H1 (cell line): ENCODE measurements at regions not wholly inside any gene's neighbourhood (a gene's known extent, or its start where the extent isn't known, plus 50 kb on each side); places are given as distances from the start of the nearest gene placed in this dataset.

Source experiments
- CTCF ChIA-PET: fragments of 300-600 bp; sonication (Branson Sonifier 250); formaldehyde crosslinking; loops from one replicate; lab custom pipeline; 2021; ENCODE audit not compliant: partially characterized antibody; lab: Charles Lee
- POLR2A ChIA-PET: fragments of 300-600 bp; sonication (Branson Sonifier 250); formaldehyde crosslinking; loops from one replicate; lab custom pipeline; 2021; ENCODE audit warnings: inconsistent platforms; ENCODE audit not compliant: partially characterized antibody; lab: Charles Lee
- DNase-seq, 2 experiments: peaks; one replicate each; pipeline versions ENCODE4 v3.0.0 to v3.0.0-alpha.2; 2010 to 2022; ENCODE audit warnings: low spot score in 2 of 2, low read depth in 1 of 2, mixed read lengths in 1 of 2
- FAIRE-seq: peaks from 2 replicates; lab custom pipeline; 2011; peaks lifted over from hg19 to GRCh38; lab: Jason Lieb, UNC
- H2AFZ ChIP-seq: 2 replicates; pipeline ENCODE4 v1.8.1; 2012; ENCODE audit warnings: low read length, inconsistent platforms
- H2AK5ac ChIP-seq: 2 replicates; pipeline ENCODE4 v1.6.1; 2013; ENCODE audit warnings: low read depth, low read length
- H2BK120ac ChIP-seq: replicated peaks from 2 replicates; pipeline ENCODE3; 2013; ENCODE audit warnings: low read depth, low read length, inconsistent platforms
- H2BK12ac ChIP-seq: 2 replicates; pipeline ENCODE4 v1.6.1; 2013; ENCODE audit warnings: low read depth, low read length
- H2BK15ac ChIP-seq: 2 replicates; pipeline ENCODE4 v1.6.1; 2013; ENCODE audit warnings: low read length
- H2BK20ac ChIP-seq: 2 replicates; pipeline ENCODE4 v1.6.1; 2013; ENCODE audit warnings: low read length
- H2BK5ac ChIP-seq: 2 replicates; pipeline ENCODE4 v1.6.1; 2013; ENCODE audit warnings: low read depth, low read length
- H3K14ac ChIP-seq: 2 replicates; pipeline ENCODE4 v1.6.1; 2013; ENCODE audit warnings: inconsistent platforms; ENCODE audit not compliant: insufficient read length
- H3K18ac ChIP-seq: 2 replicates; pipeline ENCODE4 v1.6.1; 2013; ENCODE audit warnings: low read length; ENCODE audit errors: extremely low read depth
- H3K23ac ChIP-seq: 2 replicates; pipeline ENCODE4 v1.6.1; 2013; ENCODE audit warnings: inconsistent platforms; ENCODE audit not compliant: insufficient read length
- H3K23me2 ChIP-seq: 2 replicates; pipeline ENCODE4 v1.6.1; 2013; ENCODE audit warnings: low read depth, low read length
- H3K27ac ChIP-seq: 2 replicates; pipeline ENCODE4 v1.6.1; 2011; ENCODE audit warnings: low read depth, low read length, inconsistent platforms
- H3K27me3 ChIP-seq, 4 experiments: replicated peaks in 1 of 4; 1 replicate in 1 of 4; 2 replicates in 3 of 4; pipeline versions ENCODE4 v1.6.1 to v1.8.1; 2011 to 2013; ENCODE audit warnings: low read length in 3 of 4, mild to moderate bottlenecking in 3 of 4, inconsistent platforms in 2 of 4, mixed read lengths in 2 of 4, moderate library complexity in 1 of 4; ENCODE audit not compliant: control insufficient read depth in 3 of 4, insufficient read depth in 3 of 4; ENCODE audit errors: extremely low read depth in 1 of 4
- H3K36me3 ChIP-seq, 4 experiments: 2 replicates each; pipeline versions ENCODE4 v1.6.1 to v1.8.1; 2011 to 2013; ENCODE audit warnings: mild to moderate bottlenecking in 4 of 4, low read length in 3 of 4, moderate library complexity in 2 of 4, control low read depth in 1 of 4, inconsistent platforms in 1 of 4; ENCODE audit not compliant: insufficient read depth in 4 of 4, control insufficient read depth in 2 of 4
- H3K4ac ChIP-seq: replicated peaks from 2 replicates; pipeline ENCODE3; 2013; ENCODE audit warnings: low read length, low read depth, mixed read lengths, inconsistent platforms; ENCODE audit not compliant: insufficient read length
- H3K4me1 ChIP-seq, 4 experiments: replicated peaks in 1 of 4; 1 replicate in 1 of 4; 2 replicates in 3 of 4; pipeline versions ENCODE4 v1.6.1 to v1.8.1; 2011 to 2013; ENCODE audit warnings: low read length in 3 of 4, inconsistent platforms in 2 of 4, mixed read lengths in 1 of 4; ENCODE audit not compliant: insufficient read depth in 4 of 4, control insufficient read depth in 3 of 4
- H3K4me2 ChIP-seq, 2 experiments: 2 replicates each; pipeline versions ENCODE4 v1.6.1 to v1.8.1; 2011 to 2013; ENCODE audit warnings: low read depth in 2 of 2, low read length in 2 of 2, control low read depth in 1 of 2, inconsistent platforms in 1 of 2, mild to moderate bottlenecking in 1 of 2; ENCODE audit not compliant: insufficient read depth in 1 of 2
- H3K4me3 ChIP-seq, 4 experiments: fragments of 200-600, 300-600 bp in 1 of 4; sonication (generic), shearing (Covaris generic), sonication (Bioruptor Twin) in 1 of 4; 2 replicates each; pipeline versions ENCODE4 v1.5.1 to v1.8.1; 2011 to 2016; ENCODE audit warnings: low read length in 4 of 4, low read depth in 3 of 4, control low read depth in 2 of 4, inconsistent platforms in 2 of 4, mild to moderate bottlenecking in 2 of 4, mixed read lengths in 1 of 4, moderate library complexity in 1 of 4; ENCODE audit not compliant: insufficient read depth in 2 of 4; ENCODE audit errors: extremely low read depth in 1 of 4
- H3K56ac ChIP-seq: replicated peaks from 2 replicates; pipeline ENCODE3; 2013; ENCODE audit warnings: low read depth, mild to moderate bottlenecking, mixed read lengths, low read length, inconsistent platforms; ENCODE audit not compliant: insufficient read length
- H3K79me1 ChIP-seq: 2 replicates; pipeline ENCODE4 v1.6.1; 2013; ENCODE audit warnings: low read depth, low read length, control low read depth
- H3K79me2 ChIP-seq, 2 experiments: 2 replicates each; pipeline versions ENCODE4 v1.6.1 to v1.8.1; 2012 to 2013; ENCODE audit warnings: low read length in 2 of 2, mild to moderate bottlenecking in 2 of 2, inconsistent platforms in 1 of 2; ENCODE audit not compliant: insufficient read depth in 2 of 2, control insufficient read depth in 1 of 2
- H3K9ac ChIP-seq, 4 experiments: replicated peaks in 1 of 4; 1 replicate in 1 of 4; 2 replicates in 3 of 4; pipeline versions ENCODE4 v1.6.1 to v1.8.1; 2011 to 2013; ENCODE audit warnings: low read depth in 3 of 4, low read length in 3 of 4, control low read depth in 2 of 4, mild to moderate bottlenecking in 2 of 4, moderate library complexity in 2 of 4, inconsistent platforms in 1 of 4; ENCODE audit errors: extremely low read depth in 1 of 4
- H3K9me3 ChIP-seq, 2 experiments: 2 replicates each; pipeline versions ENCODE4 v1.6.1 to v1.8.1; 2012 to 2013; ENCODE audit warnings: mild to moderate bottlenecking in 2 of 2, moderate library complexity in 2 of 2, control low read depth in 1 of 2, inconsistent platforms in 1 of 2, low read depth in 1 of 2, low read length in 1 of 2, mixed read lengths in 1 of 2; ENCODE audit not compliant: insufficient read depth in 2 of 2
- H4K20me1 ChIP-seq, 2 experiments: replicated peaks in 1 of 2; 2 replicates each; pipeline versions ENCODE3 to v1.8.1; 2011 to 2013; ENCODE audit warnings: inconsistent platforms in 2 of 2, low read length in 2 of 2, mild to moderate bottlenecking in 1 of 2; ENCODE audit not compliant: insufficient read depth in 2 of 2, control insufficient read depth in 1 of 2
- H4K5ac ChIP-seq: 2 replicates; pipeline ENCODE4 v1.6.1; 2013; ENCODE audit warnings: low read length, low read depth, mixed read lengths, inconsistent platforms; ENCODE audit not compliant: insufficient read length
- H4K8ac ChIP-seq: 2 replicates; pipeline ENCODE4 v1.8.0; 2013; ENCODE audit warnings: mild to moderate bottlenecking, moderate library complexity, low read length, inconsistent platforms; ENCODE audit not compliant: insufficient read depth; ENCODE audit errors: extremely low read depth
- H4K91ac ChIP-seq: replicated peaks from 2 replicates; pipeline ENCODE3; 2013; ENCODE audit warnings: low read length, mixed read lengths, inconsistent platforms; ENCODE audit not compliant: insufficient read length
- CBX5 ChIP-seq: fragments of 300-800, 300-1000 bp; sonication (generic); IDR thresholded peaks from 2 replicates; pipeline ENCODE4 v1.7.1; 2016; ENCODE audit warnings: antibody characterized with exemption, low read length, low read depth
- CHD2 ChIP-seq: IDR thresholded peaks from 2 replicates; pipeline ENCODE4 v1.6.1; 2012; ENCODE audit warnings: low read length, improper control_type of control experiment
- CTBP2 ChIP-seq: IDR thresholded peaks from 2 replicates; pipeline ENCODE4 v1.7.0; 2011; ENCODE audit warnings: borderline replicate concordance, mild to moderate bottlenecking, moderate library complexity, mixed read lengths, low read length; ENCODE audit not compliant: insufficient read depth, insufficient read length
- EP300 ChIP-seq, 2 experiments: IDR thresholded peaks; 1 replicate in 1 of 2; 2 replicates in 1 of 2; pipeline ENCODE4 v1.6.1; 2011 to 2012; ENCODE audit warnings: low read depth in 2 of 2, low read length in 2 of 2, mild to moderate bottlenecking in 2 of 2, borderline replicate concordance in 1 of 2, inconsistent platforms in 1 of 2, moderate library complexity in 1 of 2
- HDAC6 ChIP-seq: IDR thresholded peaks from one replicate; pipeline ENCODE4 v1.7.1; 2012; ENCODE audit warnings: low read depth, mild to moderate bottlenecking, inconsistent platforms, low read length, moderate library complexity
- JUN ChIP-seq: IDR thresholded peaks from 2 replicates; pipeline ENCODE4 v1.6.1; 2011; ENCODE audit warnings: low read depth, mild to moderate bottlenecking, improper control_type of control experiment, low read length
- MAFK ChIP-seq: IDR thresholded peaks from 2 replicates; pipeline ENCODE4 v1.6.1; 2012; ENCODE audit warnings: low read depth, mild to moderate bottlenecking, improper control_type of control experiment, low read length
- NRF1 ChIP-seq: IDR thresholded peaks from 2 replicates; pipeline ENCODE4 v1.6.1; 2011; ENCODE audit warnings: mild to moderate bottlenecking, low read depth, low read length, improper control_type of control experiment
- SIN3A ChIP-seq, 2 experiments: IDR thresholded peaks in 1 of 2; conservative IDR thresholded peaks in 1 of 2; 2 replicates each; pipeline ENCODE4 v1.6.1; 2011 to 2012; ENCODE audit warnings: low read length in 2 of 2, improper control_type of control experiment in 1 of 2, low read depth in 1 of 2, mild to moderate bottlenecking in 1 of 2
- SP2 ChIP-seq: IDR thresholded peaks from 2 replicates; pipeline ENCODE4 v1.6.1; 2012; ENCODE audit warnings: mild to moderate bottlenecking, low read length, inconsistent platforms
- TAF7 ChIP-seq: optimal IDR thresholded peaks from 2 replicates; pipeline ENCODE3; 2011; ENCODE audit warnings: low read depth, mild to moderate bottlenecking, inconsistent platforms, low read length, moderate library complexity, borderline replicate concordance
- TEAD4 ChIP-seq: IDR thresholded peaks from 2 replicates; pipeline ENCODE4 v1.6.1; 2012; ENCODE audit warnings: low read depth, low read length, inconsistent platforms, mixed read lengths
- WGBS, 2 experiments: shearing (Covaris generic) in 1 of 2; methylation state at CpG; one replicate each; pipeline versions ENCODE4 v1.1.6 to v1.1.7; 2013 to 2015; ENCODE audit warnings: low lambda C conversion rate in 2 of 2, mixed read lengths in 2 of 2, inconsistent platforms in 1 of 2, low coverage in 1 of 2, missing lambda C conversion rate in 1 of 2; ENCODE audit not compliant: insufficient replicate concordance in 2 of 2, insufficient coverage in 1 of 2, insufficient read length in 1 of 2; ENCODE audit errors: extremely low coverage in 1 of 2, missing lambda C conversion rate in 1 of 2; 5-methylcytosine and 5-hydroxymethylcytosine counted together

- Histone ChIP-seq H3K4me1 (no peaks in the 10 kb centered on the region), H4K8ac (no peak overlapping the region), H3K18ac (no peak overlapping the region), H4K20me1 (no peaks in the 10 kb centered on the region), H3K79me1 (no peaks in the 10 kb centered on the region), H3K27me3 (no peaks in the 10 kb centered on the region), H3K23ac (no peak overlapping the region), H3K4me3 (no peak overlapping the region), H2BK120ac (no peak overlapping the region), H4K5ac (no peak overlapping the region), H3K9ac (no peak overlapping the region), H3K23me2 (no peaks in the 10 kb centered on the region), H3K9me3 (peaks cover 0 to 3% of the 10 kb centered on the region in 2 experiments; a peak in 1 of 4 replicates), H3K27ac (no peak overlapping the region), H2BK5ac (no peak overlapping the region), H4K91ac (no peak overlapping the region), H3K36me3 (no peaks in the 10 kb centered on the region), H3K79me2 (no peaks in the 10 kb centered on the region), H2BK20ac (no peak overlapping the region), H3K56ac (no peak overlapping the region), H2BK15ac (no peak overlapping the region), H3K4me2 (no peak overlapping the region), H2AK5ac (no peak overlapping the region), H3K14ac (no peak overlapping the region), H2AFZ (no peak overlapping the region), H3K4ac (no peak overlapping the region), H2BK12ac (no peak overlapping the region)
- TF ChIP-seq JUN (no peak), CHD2 (no peak), MAFK (no peak), TAF7 (no peak), EP300 (IDR thresholded peaks at IDR 0.05; ENCODE audit: borderline replicate concordance in 1 of 2, low read depth in 2 of 2, low read length in 2 of 2) (no peak), CBX5 (no peak), TEAD4 (no peak), SIN3A (conservative IDR thresholded peaks at IDR 0.05 in 1 of 2, IDR thresholded peaks at IDR 0.05 in 1 of 2; ENCODE audit: low read depth in 1 of 2, low read length in 2 of 2) (no peak), CTBP2 (no peak), SP2 (no peak), HDAC6 (no peak), NRF1 (no peak)
- FAIRE-seq = no peak
- POLR2A ChIA-PET = no interaction called here
- no peak for DNase-seq
- CTCF ChIA-PET = interaction anchor here (1.2 to 5.0 kb wide), 6 partner anchors 13 to 226 kb away, joined by 3 to 20 read pairs (median 4); no protein-coding TSS in a partner anchor
- WGBS, 2 experiments = 95% methylated on average over 3 of the region's 3 CpGs; no CpG with 5 or more reads in 1 of the 2 experiments
These were observed 235.3 kb downstream of the ARRDC4 start for GRCh38 chr15:98195796-98196195.
